ENCODE measurements at regions not wholly inside any gene's neighbourhood (a gene's known extent, or its start where the extent isn't known, plus 50 kb on each side); places are given as distances from the start of the nearest gene placed in this dataset.

DNA sequence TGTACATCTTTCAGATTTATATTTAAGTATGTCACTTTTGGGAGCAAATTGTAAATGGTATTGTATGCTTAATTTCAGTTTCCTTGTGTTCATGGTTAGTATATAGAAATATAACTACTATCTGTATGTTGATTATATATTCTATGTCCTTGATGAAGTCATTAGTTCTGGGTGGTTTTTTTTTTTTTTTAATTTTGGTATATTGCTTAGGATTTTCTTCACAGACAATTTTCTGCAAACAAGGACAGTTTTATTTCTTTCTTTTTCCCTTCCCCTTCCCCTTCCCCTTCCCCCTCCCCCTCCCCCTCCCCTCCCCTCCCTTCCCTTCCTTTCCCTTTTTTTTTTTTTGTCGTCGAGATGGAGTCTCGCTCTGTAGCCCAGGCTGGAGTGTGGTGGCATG, 430.0 kb downstream of the TYW1 start:
- DNase-seq: no peak

DNA sequence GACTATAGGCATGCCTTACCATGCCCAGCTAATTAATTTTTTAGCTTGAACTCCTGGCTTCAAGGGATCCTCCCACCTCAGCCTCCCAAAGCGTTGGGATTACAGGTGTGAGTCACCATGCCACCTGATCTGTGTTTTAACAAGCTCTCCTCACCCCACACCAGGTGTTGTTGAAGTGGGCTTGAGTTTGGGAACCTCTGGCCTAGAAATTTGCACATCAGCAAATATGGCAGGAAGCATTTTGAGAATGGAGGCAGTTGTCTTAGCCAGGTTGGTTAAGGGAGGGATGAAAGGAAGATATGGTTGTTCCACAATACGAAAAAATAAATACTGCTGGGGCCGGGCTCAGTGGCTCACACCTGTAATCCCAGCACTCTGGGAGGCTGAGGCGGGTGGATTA, 433.1 kb downstream of the TYW1 start:
- no peak for DNase-seq

DNA sequence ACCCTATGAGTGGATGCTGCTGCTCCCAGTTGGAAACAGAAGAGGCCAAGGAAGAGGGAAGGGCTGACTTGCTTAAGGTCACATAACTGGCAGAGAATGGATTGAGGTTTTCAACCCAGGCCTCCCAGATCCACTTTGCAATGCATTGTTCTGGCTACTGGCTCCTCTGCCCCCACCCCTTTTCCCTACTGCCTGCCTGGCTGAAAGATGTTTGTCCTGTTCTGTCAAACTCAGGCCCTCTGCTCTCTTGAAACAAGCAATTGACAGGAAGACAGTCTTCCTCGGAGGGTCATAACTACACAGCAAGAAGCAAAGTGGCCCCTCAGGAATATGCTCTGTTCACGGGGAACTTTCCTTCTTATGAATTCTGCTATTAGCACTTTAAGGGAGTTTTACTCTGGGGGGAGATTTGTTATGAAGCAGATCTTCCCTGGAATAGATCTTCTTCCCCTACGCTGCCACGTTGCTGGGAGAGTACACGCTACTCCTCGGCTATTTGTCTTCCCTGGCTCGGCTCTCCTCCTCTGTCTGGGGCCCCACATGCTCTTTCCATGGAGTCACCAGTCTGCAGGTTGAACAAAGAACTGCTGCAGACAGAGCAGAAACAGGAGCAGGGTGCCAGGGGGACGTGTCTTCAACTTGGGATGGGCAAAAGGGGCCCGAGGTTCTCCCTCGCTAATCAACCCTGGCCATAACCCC, 436.1 kb downstream of the TYW1 start:
- no peak for DNase-seq

DNA sequence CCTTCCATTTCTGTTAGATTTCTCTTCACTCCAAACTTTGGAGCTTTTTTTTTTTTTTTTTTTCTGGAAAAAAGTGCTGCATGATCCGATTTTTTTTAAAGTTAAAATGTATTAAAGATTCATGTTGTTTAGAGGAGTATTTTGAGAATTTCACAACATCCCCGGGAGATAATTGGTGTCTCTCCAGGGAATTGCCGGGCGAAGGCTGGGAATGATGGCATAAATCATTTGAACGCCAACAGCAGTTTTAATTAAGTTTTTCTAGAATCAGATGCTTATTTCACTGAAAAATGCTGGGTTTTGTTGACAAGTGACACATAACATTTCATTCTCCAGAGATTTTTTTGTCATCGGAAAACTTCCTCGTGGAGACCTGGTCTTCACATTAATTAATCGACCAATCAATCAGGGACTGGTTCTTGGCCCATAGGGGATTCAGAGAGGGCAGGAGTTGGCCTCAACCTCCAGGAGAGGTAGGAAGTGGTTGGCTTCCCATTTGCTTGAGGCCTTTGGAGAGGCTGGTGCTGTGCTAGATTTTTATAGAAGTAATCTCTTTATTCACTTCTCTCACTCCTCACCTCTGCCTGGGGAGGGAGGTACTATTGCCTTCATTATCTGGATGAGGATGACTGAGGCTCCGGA, 439.4 kb downstream of the TYW1 start:
- DNase-seq: no peak

DNA sequence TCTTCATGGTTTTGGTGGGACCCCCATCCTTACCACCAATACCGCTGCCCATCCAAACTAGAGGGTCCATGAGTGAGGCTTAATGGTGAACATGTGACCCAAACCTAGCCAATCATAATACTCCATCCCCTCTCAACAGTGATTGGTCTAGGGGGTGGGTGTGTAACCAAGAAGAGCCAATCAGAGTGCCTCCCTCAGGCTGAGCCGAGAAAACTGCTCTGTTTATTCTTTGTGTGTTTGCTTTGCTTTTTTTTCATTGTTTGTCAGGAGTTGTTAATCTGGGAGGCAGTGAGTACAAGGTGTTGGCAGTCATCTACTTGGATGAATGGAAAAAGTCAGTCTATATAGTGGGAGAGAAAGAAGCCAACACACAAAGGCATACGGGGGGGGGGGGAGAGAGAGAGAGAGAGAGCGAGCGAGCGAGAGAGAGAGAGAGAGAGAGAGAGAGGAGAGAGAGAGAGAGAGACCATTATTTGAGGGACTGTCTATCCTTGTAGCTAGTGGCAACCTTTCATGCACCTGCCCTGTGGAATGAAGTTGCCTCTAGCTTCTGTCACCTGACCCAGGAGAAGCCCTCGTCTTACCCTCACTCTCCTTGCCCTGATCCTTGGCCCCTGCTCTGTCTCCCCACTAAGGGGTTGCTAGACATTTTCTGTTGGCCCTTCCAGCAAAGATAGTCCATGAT, 441.7 kb downstream of the TYW1 start:
- no peak for DNase-seq

DNA sequence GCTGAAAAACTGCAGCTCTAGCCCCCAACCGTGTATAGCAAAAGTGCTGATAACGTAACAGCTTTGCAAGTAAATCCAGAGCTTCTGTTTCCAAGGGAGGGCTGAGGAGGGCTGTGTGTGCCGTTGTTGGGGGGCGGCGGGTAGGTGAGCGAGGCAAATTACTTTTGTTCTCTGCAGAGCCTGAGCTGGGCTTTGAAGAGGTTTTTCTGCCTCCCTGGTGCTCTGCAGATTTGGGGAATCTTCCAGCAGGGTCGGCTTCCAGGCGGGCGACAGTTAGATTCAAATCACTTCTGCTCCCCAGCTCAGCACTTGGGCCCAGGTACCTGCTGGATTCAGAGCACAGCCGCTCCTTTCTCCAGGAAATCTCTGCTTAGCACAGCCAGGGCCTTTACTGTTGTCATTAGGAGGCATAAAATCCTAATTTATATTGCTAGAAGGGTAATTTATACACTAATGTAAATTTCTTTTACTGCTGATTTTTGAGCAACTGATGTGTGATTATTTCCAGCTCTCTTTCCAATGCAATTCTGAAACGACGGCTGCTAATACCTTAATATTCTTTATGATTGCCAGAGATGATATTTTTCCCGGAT, 442.4 kb downstream of the TYW1 start:
- no peak for DNase-seq

DNA sequence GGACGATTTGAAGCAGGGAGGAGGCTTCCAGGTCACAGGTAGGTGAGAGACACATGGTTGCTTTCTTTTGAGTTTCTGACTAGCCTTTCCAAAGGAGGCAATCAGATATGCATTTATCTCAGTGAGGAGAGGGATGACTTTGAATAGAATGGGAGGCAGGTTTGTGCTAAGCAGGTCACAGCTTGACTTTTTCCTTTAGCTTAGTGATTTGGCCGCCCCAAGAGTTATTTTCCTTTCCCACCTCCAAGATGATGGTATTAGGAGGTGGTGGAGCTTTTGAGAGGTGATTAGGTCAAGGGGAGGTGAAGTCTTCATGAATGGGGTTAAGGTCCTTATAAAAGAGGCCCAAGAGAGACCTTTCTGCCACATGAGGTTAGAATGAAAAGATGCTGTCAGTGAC, 443.7 kb downstream of the TYW1 start:
- DNase-seq: no peak

DNA sequence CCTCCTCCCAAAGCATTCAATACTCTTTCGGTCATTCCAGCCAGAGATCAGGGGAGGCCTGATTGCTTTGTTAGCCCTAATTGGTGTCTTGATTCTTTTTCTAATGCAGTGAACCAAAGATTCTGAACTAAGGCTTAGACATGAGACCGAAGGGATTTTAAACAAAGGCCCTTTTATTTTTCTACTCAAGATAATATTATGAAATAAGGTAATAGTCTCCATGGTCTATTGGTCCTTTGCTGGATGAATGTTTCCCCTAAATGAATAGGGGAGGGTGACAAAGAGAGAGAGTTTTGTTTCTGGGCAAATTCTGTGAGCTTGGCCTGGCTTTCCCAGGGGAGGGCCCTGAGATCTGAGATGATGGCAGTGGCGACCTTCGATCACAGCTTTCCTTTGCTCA, 449.1 kb downstream of the TYW1 start:
- DNase-seq: no peak

DNA sequence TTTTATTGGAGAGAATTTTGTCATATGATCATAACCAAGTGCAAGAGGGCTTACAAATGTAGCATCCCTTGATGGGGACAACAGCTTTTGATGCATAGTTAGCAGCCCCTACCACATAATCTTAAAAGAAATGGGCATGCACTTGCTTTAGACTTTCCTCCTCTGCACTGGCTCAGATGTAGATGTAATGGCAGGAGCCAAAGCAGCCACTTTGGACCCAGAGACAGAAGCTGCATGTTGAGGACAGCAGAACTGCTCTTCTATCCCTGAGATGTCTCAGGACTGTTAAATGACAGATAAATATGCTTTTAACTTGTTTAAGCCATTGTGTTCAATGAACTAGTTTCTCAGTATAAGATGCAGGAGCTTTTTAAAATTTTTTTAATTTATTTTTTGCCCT, 450.7 kb downstream of the TYW1 start:
- no peak for DNase-seq

DNA sequence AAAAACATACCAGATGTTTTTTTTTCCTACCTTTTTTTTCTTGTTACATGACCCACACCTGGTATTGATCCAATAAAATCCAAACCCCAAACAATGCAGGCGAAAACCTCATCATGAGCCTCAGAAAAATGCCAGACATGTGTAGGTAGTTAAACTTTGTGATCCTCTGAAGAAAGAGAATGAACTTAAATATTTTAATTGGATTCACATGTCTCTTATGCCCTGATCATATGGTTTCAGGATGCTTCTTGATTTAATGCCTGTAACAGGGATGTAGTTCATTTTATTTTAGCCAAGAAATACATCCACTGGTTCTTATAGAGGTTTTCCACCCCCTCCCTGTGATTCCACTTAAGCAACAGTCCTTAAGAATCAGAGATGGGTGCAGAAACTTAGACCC, 451.6 kb downstream of the TYW1 start:
- no peak for DNase-seq

DNA sequence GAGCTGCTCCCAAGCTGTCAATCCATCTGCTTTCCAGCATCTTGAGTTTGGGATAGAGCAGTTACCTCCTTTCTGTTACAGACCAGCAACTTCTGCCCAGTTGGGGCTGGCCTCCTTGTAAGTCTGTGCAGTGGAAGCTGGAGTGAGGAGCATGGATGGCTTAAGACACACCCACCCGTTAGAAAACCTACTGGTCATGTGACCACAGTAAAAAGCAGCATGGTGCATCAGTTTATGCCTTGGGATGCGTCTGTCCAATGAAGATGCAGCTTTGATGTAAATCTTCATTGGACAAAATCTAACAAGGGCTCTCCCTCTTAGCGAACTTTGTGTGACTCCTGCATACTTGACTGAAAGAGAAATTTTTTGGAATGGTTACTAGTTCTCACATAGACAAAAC, 453.5 kb downstream of the TYW1 start:
- no peak for DNase-seq

DNA sequence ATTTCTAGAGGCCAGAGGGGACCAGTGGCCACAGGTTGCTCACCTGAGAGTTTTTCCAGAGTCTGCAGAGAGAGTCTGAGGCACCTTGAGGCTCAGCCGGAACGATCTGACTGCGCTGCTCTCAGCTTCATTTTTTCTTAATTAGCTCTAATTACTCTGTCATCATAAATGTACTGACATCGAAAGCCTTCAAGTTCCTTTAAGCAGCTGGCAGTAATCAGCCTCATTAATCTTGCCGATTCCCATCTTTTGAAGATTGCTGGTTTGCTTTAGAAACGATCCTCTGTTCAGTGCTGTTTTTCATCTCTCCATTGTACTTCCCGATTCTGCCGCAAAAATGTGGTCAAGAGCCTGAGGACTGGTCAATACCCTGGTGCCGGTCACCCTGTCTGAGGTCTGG, 454.7 kb downstream of the TYW1 start:
- no peak for DNase-seq

DNA sequence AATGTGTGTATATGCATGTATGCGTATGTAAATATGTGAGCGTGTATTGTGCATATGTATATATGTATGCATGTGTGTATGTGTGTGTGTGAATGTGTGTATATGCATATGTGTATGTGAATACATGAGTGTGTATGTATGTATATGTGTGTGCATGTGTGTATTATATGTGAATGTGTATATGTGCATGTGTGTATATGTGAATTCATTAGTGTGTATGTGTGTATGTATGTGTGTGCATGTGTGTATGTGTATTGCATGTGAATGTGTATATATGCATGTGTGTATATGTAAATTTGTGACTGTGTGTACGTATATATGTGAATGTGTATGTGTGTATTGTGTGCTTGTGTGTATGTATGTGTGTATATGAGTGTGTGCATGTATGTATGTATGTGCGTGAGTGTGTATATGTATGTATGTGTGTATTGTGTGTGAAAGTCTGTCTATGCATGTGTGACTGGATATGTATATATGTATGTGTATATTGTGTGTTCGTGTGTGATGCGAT, 455.9 kb downstream of the TYW1 start:
- no peak for DNase-seq

DNA sequence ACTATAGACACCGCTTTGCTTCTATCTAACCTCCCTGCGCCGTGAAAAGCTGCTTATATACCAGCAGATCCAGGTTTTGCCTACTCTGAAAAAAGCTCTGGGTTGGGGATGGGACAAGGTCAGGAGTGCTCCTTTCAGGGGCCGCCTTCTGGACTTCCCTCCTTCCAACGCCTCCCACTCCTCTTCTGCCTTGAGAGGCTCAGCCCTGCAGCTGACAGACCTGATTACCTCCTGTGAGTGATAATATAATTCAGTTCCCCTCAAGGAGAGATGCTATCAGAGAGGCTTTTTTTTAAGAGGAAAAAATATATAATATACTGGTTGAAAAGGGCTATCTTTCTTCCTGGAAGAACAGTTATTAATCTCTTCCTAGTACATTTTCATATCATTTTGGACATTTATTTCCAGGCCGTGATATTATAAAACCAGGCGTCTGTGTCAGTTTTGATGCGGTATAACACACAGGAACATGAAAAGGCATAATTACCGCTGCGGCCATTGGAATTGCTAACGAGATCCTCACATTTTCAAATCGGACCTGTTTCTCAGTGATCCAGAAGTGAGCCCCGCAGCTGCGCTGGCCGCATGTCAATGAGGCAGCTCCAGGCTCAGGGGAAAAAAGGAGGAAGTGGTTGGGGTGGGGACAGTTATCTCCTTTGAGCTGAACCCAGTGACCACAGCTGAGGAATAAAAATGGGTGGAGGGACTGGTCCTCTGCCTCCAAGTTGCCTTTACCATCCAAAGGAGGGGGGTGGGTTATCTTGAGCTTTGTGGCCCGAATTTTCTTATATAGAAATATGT, 457.1 kb downstream of the TYW1 start:
- no peak for DNase-seq

DNA sequence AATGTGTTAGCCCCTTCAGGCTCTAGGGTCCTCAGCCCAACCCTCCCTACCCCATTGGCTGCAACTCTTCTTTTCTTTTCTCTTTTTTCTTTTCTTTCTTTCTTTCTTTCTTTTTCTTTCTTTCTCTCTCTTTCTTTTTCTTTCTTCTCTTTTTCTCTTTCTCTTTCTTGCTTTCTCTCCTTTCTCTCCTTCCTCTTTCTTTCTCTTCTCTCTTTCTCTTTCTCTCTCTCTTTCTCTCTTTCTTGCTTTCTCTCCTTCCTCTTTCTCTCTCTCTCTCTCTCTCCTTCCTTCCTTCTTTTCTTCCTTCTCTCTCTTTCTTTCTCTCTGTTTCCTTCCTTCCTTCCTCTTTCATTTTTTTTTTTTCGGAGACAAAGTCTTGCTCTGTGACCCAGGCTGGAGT, 458.9 kb downstream of the TYW1 start:
- DNase-seq: no peak

DNA sequence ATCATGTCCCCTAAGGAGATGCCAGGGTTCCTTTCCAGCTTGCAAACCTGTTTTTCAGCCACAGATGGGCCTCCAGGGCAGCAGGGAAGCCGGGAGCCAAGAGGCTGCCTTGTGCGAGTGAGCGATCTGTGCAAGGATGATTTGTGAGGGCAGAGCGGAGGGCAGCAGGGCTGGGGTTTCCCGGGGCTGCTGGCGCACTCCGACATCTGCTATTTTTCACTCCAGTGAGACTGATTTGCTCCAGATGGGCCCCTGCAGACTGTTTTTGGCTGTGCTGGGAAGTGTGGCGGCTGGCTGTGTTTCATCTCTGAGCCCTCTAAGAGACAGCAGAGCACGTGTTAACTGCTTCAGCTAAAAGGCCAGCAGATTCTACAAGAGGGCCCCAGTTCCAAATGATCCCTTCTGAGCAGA, 466.2 kb downstream of the TYW1 start:
- no peak for DNase-seq

DNA sequence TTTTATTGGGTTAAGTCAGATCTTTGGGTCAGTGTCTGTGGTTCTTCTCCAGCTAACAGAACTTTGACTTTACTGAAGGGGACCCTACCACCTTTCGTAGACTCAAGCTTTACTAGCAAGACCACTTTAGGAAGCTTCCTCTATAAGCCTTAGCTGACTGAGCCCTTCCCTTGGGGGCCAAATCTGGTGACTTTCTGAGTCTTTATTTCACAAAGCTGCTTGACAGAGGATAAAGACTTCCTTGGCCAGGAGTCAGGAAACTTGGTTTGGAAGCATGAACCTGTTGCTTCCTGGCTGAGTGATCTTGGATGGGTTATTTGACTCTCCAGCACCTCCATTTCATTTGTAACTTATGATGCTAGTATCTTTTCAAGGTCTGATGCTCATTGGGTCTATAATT, 466.7 kb downstream of the TYW1 start:
- no peak for DNase-seq

DNA sequence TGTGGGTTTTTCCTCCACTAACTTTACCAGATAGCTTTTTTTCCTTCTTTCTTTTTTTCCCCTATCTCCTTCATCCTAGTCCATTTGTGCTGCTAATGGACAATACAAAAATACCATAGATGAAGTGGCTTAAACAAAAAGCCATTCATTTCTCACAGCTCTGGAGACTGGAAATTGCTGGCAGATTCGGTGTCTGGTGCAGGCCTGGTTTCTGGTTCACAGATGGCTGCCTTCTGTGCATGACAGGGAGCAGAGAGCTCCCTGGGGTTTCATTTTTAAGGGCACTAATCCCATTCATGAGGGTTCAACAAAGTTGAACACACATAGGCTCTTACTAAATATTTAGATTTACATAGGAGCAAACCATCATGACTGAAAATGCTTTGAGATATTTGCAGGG, 467.4 kb downstream of the TYW1 start:
- no peak for DNase-seq

DNA sequence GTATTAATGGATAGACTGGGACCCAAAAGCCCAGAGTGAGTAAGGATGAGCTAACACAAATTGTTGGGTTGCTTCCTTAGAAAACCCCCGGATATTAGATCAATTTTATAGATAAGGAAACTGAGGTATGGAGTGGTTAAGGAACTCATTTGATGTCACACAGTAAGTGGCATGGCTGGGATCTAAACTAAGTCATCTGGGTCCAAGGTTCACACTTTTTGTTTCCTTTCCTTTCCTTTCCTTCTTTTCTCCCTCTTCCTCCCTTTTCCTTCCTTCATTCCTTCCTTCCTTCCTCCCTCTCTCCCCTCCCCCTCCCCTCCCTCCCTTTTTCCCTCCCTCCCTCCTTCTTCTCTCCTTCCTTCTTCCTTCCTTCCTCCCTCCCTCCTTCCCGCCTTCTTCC, 469.5 kb downstream of the TYW1 start:
- no peak for DNase-seq

DNA sequence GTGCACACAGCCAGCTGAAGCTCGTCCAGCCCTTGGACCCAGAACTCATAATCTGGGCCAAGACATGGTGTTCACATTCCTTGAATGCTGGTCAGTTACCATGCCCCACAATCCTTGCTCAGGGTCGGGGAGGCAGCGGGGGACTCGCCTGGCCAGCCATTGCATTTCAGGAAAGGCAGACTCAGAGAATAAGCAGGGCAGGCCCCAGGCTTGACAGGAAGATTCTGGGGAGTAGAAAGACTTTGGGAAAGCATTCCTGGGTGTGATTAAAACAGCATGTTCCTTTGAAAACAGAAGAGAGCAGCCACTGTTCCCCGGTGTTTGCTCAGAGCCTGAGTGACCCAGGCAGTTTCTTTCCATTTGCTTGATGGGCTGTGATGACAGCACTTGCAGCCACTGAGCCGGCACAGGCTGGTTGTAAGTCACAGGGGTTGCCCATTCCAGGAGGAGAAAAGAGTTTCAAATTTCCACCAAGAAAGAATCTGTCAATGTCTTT, 473.7 kb downstream of the TYW1 start:
- no peak for DNase-seq

DNA sequence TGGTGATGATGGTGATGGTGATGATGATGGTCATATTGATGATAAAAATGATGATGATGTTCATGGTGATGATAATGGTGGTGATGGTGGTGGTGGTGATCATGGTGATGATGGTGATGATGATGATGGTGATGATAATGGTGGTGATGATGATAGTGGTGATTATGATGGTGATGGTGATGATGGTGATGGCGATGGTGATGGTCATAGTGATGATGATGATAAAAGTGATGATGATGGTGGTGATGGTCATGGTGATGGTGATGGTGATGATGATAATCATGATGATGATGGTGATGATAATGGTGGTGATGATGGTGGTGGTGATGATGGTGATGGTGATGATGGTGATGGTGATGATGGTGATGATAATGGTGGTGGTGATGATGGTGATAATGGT, 478.7 kb downstream of the TYW1 start:
- no peak for DNase-seq

DNA sequence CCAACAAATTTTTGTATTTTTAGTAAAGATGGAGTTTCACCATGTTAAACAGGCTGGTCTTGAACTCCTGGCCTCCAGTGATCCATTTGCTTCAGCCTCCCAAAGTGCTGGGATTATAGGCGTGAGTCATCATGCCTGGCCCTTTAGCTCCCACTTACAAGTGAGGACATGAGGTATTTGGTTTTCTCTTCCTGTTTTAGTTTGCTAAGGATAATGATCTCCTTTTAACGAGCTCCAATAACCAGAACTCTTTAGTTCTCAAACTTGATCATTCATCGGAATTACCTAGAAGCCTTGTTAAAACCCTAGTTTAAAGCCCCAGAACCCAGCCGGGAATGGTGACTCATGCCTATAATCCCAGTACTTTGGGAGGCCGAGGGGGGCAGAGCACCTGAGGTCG, 481.4 kb downstream of the TYW1 start:
- no peak for DNase-seq

DNA sequence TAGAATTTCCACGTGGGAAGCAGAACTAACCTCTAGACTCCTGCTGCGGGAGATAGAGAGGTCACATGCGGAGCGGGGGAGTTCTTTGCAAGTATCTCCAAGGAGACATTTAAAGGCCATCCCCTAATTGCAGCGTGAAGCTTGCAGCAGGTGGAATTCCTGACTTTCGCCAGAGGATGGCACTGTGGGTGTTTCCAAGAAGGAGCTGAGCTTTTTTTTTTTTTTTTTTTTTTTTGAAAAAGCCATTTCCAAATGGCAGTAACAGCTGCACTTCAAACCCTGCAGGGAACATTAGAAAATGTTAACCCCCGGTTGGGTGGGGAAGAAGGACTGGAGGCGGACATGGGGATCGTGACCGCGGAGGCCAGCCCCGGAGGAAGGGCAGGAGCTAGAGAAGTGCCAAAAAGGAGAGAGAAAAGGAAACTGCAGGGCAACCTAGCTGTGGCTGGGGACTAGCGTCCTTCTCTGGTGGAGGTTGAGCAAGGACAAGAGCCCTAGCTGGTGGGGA, 487.7 kb downstream of the TYW1 start:
- no peak for DNase-seq
